ENCODE measurements at regions not wholly inside any gene's neighbourhood (a gene's known extent, or its start where the extent isn't known, plus 50 kb on each side); places are given as distances from the start of the nearest gene placed in this dataset.

DNA sequence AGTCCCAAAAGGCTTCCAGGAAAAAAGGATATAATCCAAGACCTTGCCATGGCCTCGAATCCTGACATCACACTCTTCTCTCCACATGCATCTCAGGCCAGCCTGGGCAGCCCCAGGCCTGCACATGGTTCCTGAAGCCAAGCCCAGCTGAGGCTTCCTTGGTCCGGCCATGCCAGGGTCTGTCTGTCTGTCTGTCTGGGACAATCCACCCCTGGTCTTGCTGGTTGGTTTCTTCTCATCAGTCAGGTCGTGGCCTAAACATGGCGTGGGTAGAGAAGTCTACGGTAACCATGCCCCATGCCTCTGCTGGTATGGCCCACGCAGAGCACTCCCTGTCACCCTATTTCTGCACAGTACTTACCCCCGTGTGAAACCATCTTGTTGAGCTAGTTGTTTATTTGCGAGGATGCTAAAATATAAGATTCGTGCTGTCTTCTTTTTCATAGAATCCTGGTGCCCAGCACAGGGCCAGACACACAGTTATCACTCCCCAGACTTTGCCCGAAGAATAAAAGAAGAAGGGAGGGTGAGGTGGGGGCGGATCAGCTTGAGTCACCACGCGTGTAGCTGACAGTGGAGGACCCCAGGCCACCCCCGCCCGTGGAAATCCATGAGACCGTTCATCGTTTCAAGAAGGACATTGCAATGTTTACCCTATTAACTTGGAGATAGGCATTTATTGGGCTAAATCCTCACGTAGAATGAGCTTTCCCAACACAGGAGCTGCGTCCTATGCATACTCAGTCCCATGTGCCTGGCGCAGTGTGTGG is 107.2 kb downstream of the RNASET2 start:
- TF ChIP-seq CTCF (IDR thresholded peaks at IDR 0.05) (no peak), EZH2phosphoT487 (IDR thresholded peaks at IDR 0.05) (no peak)

All from neural progenitor cell (in vitro differentiated cells).